ENCODE measurements at regions not wholly inside any gene's neighbourhood (a gene's known extent, or its start where the extent isn't known, plus 50 kb on each side); places are given as distances from the start of the nearest gene placed in this dataset.
"Not testable (repeated sequence)": the region's sequence is repeated elsewhere in the genome, so short reads cannot be mapped to it uniquely, and the experiment has no call there.

- Histone ChIP-seq H3K27ac (ENCODE audit: low read length) (no peak overlapping the region), H3K4me3 (ENCODE audit: low read length) (no peak overlapping the region), H3K36me3 (ENCODE audit: control insufficient read depth, insufficient read depth, low read length) (no peaks in the 10 kb centered on the region), H3K9me3 (replicated peaks; ENCODE audit: control insufficient read depth, low read depth, low read length) (peaks cover 4% of the 10 kb centered on the region), H3K4me1 (ENCODE audit: control insufficient read depth, insufficient read depth, low read length) (no peaks in the 10 kb centered on the region), H3K27me3 (ENCODE audit: control insufficient read depth, insufficient read depth, low read length) (peaks cover under 1% of the 10 kb centered on the region)
- 83% methylated on average over 1 of the region's 1 CpG for WGBS (ENCODE audit: insufficient coverage)
- DNase-seq: peak; percentile 30
Observed at GRCh38 chr22:25413620-25414019, 150.9 kb upstream of the GRK3 start.

- WGBS (ENCODE audit: insufficient coverage): no CpG with 5 or more reads among the region's 4 CpGs
- not testable (repeated sequence) for H3K9me3 ChIP-seq (replicated peaks; ENCODE audit: control insufficient read depth, low read depth, low read length); H3K4me3 ChIP-seq (ENCODE audit: low read length); H3K4me1 ChIP-seq (ENCODE audit: control insufficient read depth, insufficient read depth, low read length); H3K36me3 ChIP-seq (ENCODE audit: control insufficient read depth, insufficient read depth, low read length); DNase-seq; H3K27ac ChIP-seq (ENCODE audit: low read length)
- peaks cover 20% of the 10 kb centered on the region for H3K27me3 ChIP-seq (ENCODE audit: control insufficient read depth, insufficient read depth, low read length)
Observed at GRCh38 chr22:25415731-25416130, 148.7 kb upstream of the GRK3 start.

GRCh38 chr22:25417826-25418225 lies 146.6 kb upstream of the GRK3 start:
- WGBS (ENCODE audit: insufficient coverage): 71% methylated on average over 1 of the region's 2 CpGs
- H3K4me3 ChIP-seq (ENCODE audit: low read length); H3K4me1 ChIP-seq (ENCODE audit: control insufficient read depth, insufficient read depth, low read length); H3K9me3 ChIP-seq (replicated peaks; ENCODE audit: control insufficient read depth, low read depth, low read length); DNase-seq; H3K36me3 ChIP-seq (ENCODE audit: control insufficient read depth, insufficient read depth, low read length); H3K27ac ChIP-seq (ENCODE audit: low read length): not testable (repeated sequence)
- peaks cover 36% of the 10 kb centered on the region for H3K27me3 ChIP-seq (ENCODE audit: control insufficient read depth, insufficient read depth, low read length)

GRCh38 chr22:25419247-25420113 lies 145.0 kb upstream of the GRK3 start:
- WGBS (ENCODE audit: insufficient coverage): 5% methylated on average over 14 of the region's 25 CpGs
- peaks cover 8% of the 10 kb centered on the region for H3K4me1 ChIP-seq (ENCODE audit: control insufficient read depth, insufficient read depth, low read length)
- H3K27me3 ChIP-seq (ENCODE audit: control insufficient read depth, insufficient read depth, low read length): peaks cover 41% of the 10 kb centered on the region
- H3K27ac ChIP-seq (ENCODE audit: low read length): no peak overlapping the region
- H3K36me3 ChIP-seq (ENCODE audit: control insufficient read depth, insufficient read depth, low read length): no peaks in the 10 kb centered on the region
- peak; percentile 67 for DNase-seq
- H3K9me3 ChIP-seq (replicated peaks; ENCODE audit: control insufficient read depth, low read depth, low read length): no peaks in the 10 kb centered on the region
- H3K4me3 ChIP-seq (ENCODE audit: low read length): no peak overlapping the region

- not testable (repeated sequence) for H3K4me3 ChIP-seq (ENCODE audit: low read length); H3K9me3 ChIP-seq (replicated peaks; ENCODE audit: control insufficient read depth, low read depth, low read length); DNase-seq; H3K36me3 ChIP-seq (ENCODE audit: control insufficient read depth, insufficient read depth, low read length); H3K27ac ChIP-seq (ENCODE audit: low read length); H3K4me1 ChIP-seq (ENCODE audit: control insufficient read depth, insufficient read depth, low read length)
- WGBS (ENCODE audit: insufficient coverage): no CpG with 5 or more reads among the region's 6 CpGs
- peaks cover 41% of the 10 kb centered on the region for H3K27me3 ChIP-seq (ENCODE audit: control insufficient read depth, insufficient read depth, low read length)
Observed at GRCh38 chr22:25420114-25420441, 144.4 kb upstream of the GRK3 start.

GRCh38 chr22:25420471-25420924 lies 144.0 kb upstream of the GRK3 start:
- H3K9me3 ChIP-seq (replicated peaks; ENCODE audit: control insufficient read depth, low read depth, low read length): no peaks in the 10 kb centered on the region
- H3K36me3 ChIP-seq (ENCODE audit: control insufficient read depth, insufficient read depth, low read length): no peaks in the 10 kb centered on the region
- H3K4me3 ChIP-seq (ENCODE audit: low read length): no peak overlapping the region
- peaks cover 41% of the 10 kb centered on the region for H3K27me3 ChIP-seq (ENCODE audit: control insufficient read depth, insufficient read depth, low read length)
- peaks cover 8% of the 10 kb centered on the region for H3K4me1 ChIP-seq (ENCODE audit: control insufficient read depth, insufficient read depth, low read length)
- H3K27ac ChIP-seq (ENCODE audit: low read length): no peak overlapping the region
- WGBS (ENCODE audit: insufficient coverage): 7% methylated on average over 18 of the region's 21 CpGs
- DNase-seq: no peak

- no peak overlapping the region for H3K4me3 ChIP-seq (ENCODE audit: low read length)
- H3K4me1 ChIP-seq (ENCODE audit: control insufficient read depth, insufficient read depth, low read length): peaks cover 8% of the 10 kb centered on the region
- no peaks in the 10 kb centered on the region for H3K36me3 ChIP-seq (ENCODE audit: control insufficient read depth, insufficient read depth, low read length)
- H3K27ac ChIP-seq (ENCODE audit: low read length): no peak overlapping the region
- H3K27me3 ChIP-seq (ENCODE audit: control insufficient read depth, insufficient read depth, low read length): peaks cover 41% of the 10 kb centered on the region
- no peaks in the 10 kb centered on the region for H3K9me3 ChIP-seq (replicated peaks; ENCODE audit: control insufficient read depth, low read depth, low read length)
- no peak for DNase-seq
- under 1% methylated on average over 84 of the region's 85 CpGs for WGBS (ENCODE audit: insufficient coverage)
Observed at GRCh38 chr22:25420925-25421904, 143.3 kb upstream of the GRK3 start.

- H3K36me3 ChIP-seq (ENCODE audit: control insufficient read depth, insufficient read depth, low read length); H3K9me3 ChIP-seq (replicated peaks; ENCODE audit: control insufficient read depth, low read depth, low read length); H3K4me1 ChIP-seq (ENCODE audit: control insufficient read depth, insufficient read depth, low read length); H3K4me3 ChIP-seq (ENCODE audit: low read length); H3K27ac ChIP-seq (ENCODE audit: low read length); DNase-seq: not testable (repeated sequence)
- WGBS (ENCODE audit: insufficient coverage): 56% methylated on average over 4 of the region's 10 CpGs
- H3K27me3 ChIP-seq (ENCODE audit: control insufficient read depth, insufficient read depth, low read length): peaks cover 12% of the 10 kb centered on the region
Observed at GRCh38 chr22:25426530-25427308, 137.8 kb upstream of the GRK3 start.

- DNase-seq: not testable (repeated sequence)
- no CpG with 5 or more reads among the region's 6 CpGs for WGBS (ENCODE audit: insufficient coverage)
Observed at GRCh38 chr22:25431637-25432342, 132.7 kb upstream of the GRK3 start.

More at GRCh38 chr22:25431637-25432342, 132.7 kb upstream of the GRK3 start:
- not testable (repeated sequence) for H3K36me3 ChIP-seq (ENCODE audit: control insufficient read depth, insufficient read depth, low read length); H3K4me3 ChIP-seq (ENCODE audit: low read length); H3K27me3 ChIP-seq (ENCODE audit: control insufficient read depth, insufficient read depth, low read length); H3K4me1 ChIP-seq (ENCODE audit: control insufficient read depth, insufficient read depth, low read length); H3K27ac ChIP-seq (ENCODE audit: low read length); H3K9me3 ChIP-seq (replicated peaks; ENCODE audit: control insufficient read depth, low read depth, low read length)
